HL-60 (cell line): ENCODE measurements at regions not wholly inside any gene's neighbourhood (a gene's known extent, or its start where the extent isn't known, plus 50 kb on each side); places are given as distances from the start of the nearest gene placed in this dataset.

Source experiments
- DNase-seq, 2 experiments: peaks; one replicate each; pipeline ENCODE4 v3.0.0-alpha.2; 2010 to 2020; ENCODE audit warnings: low read depth in 1 of 2, low spot score in 1 of 2
- H3K27ac ChIP-seq: fragments of 250-450 bp; sonication (Bioruptor Pico); replicated peaks from 2 replicates; pipeline ENCODE4 v1.5.1; 2020; ENCODE audit warnings: mild to moderate bottlenecking, moderate library complexity
- H3K27me3 ChIP-seq: fragments of 250-450 bp; sonication (Bioruptor Pico); 2 replicates; pipeline ENCODE4 v1.5.1; 2021; ENCODE audit warnings: mild to moderate bottlenecking, moderate library complexity; ENCODE audit not compliant: insufficient read depth, poor library complexity, severe bottlenecking
- H3K4me3 ChIP-seq: replicated peaks from 2 replicates; pipeline ENCODE4 v1.5.1; 2011; ENCODE audit warnings: mild to moderate bottlenecking, control low read depth, low read length; ENCODE audit not compliant: insufficient read depth
- GABPA ChIP-seq: IDR thresholded peaks from 2 replicates; pipeline ENCODE4 v1.6.1; 2012; ENCODE audit warnings: low read depth
- POLR2AphosphoS5 ChIP-seq: IDR thresholded peaks from 2 replicates; pipeline ENCODE4 v1.6.1; 2012; ENCODE audit warnings: low read depth
- SPI1 ChIP-seq: IDR thresholded peaks from 2 replicates; pipeline ENCODE4 v1.6.1; 2012; ENCODE audit warnings: low read depth, mild to moderate bottlenecking, borderline replicate concordance
- TF ChIP-seq, protein P1 (sequence below): IDR thresholded peaks from 2 replicates; pipeline ENCODE4 v1.6.1; 2012; ENCODE audit warnings: low read depth; ENCODE audit not compliant: insufficient replicate concordance
- TF ChIP-seq, protein P2 (sequence below): IDR thresholded peaks from one replicate; pipeline ENCODE4 v1.5.1; 2011; ENCODE audit warnings: low read length, control low read depth, inconsistent platforms; ENCODE audit not compliant: insufficient read depth

DNA sequence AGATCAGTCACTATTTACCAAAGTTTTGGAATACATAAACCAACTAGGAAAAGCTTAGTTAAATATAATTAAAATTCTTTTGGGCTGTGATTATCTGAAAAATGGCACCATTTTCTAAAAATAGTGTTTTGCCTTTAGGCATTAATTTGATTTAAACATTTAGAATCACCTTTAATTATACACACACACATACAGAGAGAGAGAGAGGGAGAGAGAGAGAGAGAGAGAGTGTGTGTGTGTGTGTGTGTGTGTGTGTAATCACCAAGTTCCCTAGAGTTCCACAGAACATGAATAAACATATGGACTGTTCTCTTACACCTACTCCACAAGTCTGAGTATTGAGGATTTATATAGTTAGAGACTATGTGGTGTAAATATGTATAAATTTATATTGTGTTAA lies 141.2 kb upstream of the ATXN1 start:
- TF ChIP-seq POLR2AphosphoS5 (no peak), SPI1 (no peak), GABPA (no peak)
- TF ChIP-seq, protein P1, sequence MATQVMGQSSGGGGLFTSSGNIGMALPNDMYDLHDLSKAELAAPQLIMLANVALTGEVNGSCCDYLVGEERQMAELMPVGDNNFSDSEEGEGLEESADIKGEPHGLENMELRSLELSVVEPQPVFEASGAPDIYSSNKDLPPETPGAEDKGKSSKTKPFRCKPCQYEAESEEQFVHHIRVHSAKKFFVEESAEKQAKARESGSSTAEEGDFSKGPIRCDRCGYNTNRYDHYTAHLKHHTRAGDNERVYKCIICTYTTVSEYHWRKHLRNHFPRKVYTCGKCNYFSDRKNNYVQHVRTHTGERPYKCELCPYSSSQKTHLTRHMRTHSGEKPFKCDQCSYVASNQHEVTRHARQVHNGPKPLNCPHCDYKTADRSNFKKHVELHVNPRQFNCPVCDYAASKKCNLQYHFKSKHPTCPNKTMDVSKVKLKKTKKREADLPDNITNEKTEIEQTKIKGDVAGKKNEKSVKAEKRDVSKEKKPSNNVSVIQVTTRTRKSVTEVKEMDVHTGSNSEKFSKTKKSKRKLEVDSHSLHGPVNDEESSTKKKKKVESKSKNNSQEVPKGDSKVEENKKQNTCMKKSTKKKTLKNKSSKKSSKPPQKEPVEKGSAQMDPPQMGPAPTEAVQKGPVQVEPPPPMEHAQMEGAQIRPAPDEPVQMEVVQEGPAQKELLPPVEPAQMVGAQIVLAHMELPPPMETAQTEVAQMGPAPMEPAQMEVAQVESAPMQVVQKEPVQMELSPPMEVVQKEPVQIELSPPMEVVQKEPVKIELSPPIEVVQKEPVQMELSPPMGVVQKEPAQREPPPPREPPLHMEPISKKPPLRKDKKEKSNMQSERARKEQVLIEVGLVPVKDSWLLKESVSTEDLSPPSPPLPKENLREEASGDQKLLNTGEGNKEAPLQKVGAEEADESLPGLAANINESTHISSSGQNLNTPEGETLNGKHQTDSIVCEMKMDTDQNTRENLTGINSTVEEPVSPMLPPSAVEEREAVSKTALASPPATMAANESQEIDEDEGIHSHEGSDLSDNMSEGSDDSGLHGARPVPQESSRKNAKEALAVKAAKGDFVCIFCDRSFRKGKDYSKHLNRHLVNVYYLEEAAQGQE: no peak
- TF ChIP-seq, protein P2, sequence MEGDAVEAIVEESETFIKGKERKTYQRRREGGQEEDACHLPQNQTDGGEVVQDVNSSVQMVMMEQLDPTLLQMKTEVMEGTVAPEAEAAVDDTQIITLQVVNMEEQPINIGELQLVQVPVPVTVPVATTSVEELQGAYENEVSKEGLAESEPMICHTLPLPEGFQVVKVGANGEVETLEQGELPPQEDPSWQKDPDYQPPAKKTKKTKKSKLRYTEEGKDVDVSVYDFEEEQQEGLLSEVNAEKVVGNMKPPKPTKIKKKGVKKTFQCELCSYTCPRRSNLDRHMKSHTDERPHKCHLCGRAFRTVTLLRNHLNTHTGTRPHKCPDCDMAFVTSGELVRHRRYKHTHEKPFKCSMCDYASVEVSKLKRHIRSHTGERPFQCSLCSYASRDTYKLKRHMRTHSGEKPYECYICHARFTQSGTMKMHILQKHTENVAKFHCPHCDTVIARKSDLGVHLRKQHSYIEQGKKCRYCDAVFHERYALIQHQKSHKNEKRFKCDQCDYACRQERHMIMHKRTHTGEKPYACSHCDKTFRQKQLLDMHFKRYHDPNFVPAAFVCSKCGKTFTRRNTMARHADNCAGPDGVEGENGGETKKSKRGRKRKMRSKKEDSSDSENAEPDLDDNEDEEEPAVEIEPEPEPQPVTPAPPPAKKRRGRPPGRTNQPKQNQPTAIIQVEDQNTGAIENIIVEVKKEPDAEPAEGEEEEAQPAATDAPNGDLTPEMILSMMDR: no peak
- DNase-seq: no peak
- Histone ChIP-seq H3K27me3 (no peaks in the 10 kb centered on the region), H3K27ac (no peak overlapping the region), H3K4me3 (no peak overlapping the region)

DNA sequence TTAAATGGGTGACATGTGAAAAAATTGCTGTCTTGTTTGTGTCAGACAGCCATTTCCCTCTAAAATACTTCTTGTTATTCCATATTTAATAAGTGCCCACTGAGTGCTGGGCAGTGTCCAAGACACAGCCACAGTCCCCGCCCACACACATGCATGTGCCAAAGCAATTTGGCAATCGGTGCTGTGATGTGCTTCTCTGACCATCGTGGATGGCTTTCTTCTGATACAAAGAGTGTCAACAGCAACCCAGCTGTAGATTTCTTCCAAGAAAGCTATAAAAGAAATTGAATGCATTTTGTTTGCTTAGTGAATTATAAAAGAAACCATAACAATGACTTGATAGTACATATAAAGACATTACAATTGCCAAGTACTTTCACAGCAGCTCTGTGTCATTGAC lies 140.5 kb upstream of the ATXN1 start:
- Histone ChIP-seq H3K27ac (no peak overlapping the region), H3K4me3 (no peak overlapping the region), H3K27me3 (no peaks in the 10 kb centered on the region)
- DNase-seq: no peak
- TF ChIP-seq GABPA (no peak), SPI1 (no peak), POLR2AphosphoS5 (no peak)
- TF ChIP-seq, protein P2: no peak
- TF ChIP-seq, protein P1: no peak

DNA sequence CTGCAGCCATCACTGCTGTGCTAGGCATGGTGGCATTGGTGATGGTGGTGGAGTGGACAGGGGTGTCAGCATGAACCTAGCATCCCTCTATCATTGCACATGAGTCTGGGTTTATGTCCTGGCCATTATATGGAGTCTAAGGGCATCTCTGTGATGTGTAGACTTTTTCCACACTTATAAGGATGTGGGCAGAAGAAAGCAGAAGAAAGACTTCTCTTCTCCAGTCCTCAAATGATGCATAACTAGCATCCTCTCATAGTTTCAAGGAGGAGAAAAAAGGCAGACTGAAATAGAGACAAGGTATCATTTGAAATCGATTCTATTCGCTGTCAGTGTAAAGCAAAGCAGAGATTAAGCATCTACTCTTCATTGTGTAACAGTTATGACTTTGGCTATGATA lies 140.0 kb upstream of the ATXN1 start:
- no peak for DNase-seq
- Histone ChIP-seq H3K27ac (no peak overlapping the region), H3K27me3 (no peaks in the 10 kb centered on the region), H3K4me3 (no peak overlapping the region)
- TF ChIP-seq GABPA (no peak), SPI1 (no peak), POLR2AphosphoS5 (no peak)
- TF ChIP-seq, protein P2: no peak
- TF ChIP-seq, protein P1: no peak
